Panc1 (cell line): ENCODE measurements at regions not wholly inside any gene's neighbourhood (a gene's known extent, or its start where the extent isn't known, plus 50 kb on each side); places are given as distances from the start of the nearest gene placed in this dataset.

Experiments
- ATAC-seq: fragments of 200-7000 bp; cut with Tn5 transposase; 2 replicates; pipeline ENCODE4 v1.9.1; 2020; ENCODE audit warnings: mild to moderate bottlenecking, moderate library complexity
- BruUV-seq: library from RNA; stranded (reverse); fragments of 400-500 nt; replicated peaks from 2 replicates; lab custom pipeline; 2021; lab: Mats Ljungman, UMichigan
- CTCF ChIA-PET: fragments of 300-600 bp; sonication (Branson Sonifier 250); formaldehyde crosslinking; loops from one replicate; lab custom pipeline; 2022; ENCODE audit warnings: antibody characterized with exemption; lab: Charles Lee
- POLR2A ChIA-PET: fragments of 300-600 bp; sonication (Branson Sonifier 250); formaldehyde crosslinking; loops from one replicate; lab custom pipeline; 2022; ENCODE audit warnings: antibody characterized with exemption; lab: Charles Lee
- DNase-seq: peaks from one replicate; pipeline ENCODE4 v3.0.0-alpha.2; 2010; ENCODE audit warnings: low read depth, low spot score
- H3K27ac ChIP-seq: 2 replicates; pipeline ENCODE4 v1.5.1; 2011; ENCODE audit warnings: mild to moderate bottlenecking, low read length, inconsistent platforms
- H3K27me3 ChIP-seq: fragments of 200-500 bp; sonication (Bioruptor generic); 2 replicates; pipeline ENCODE4 v1.6.0; 2014; ENCODE audit warnings: low read length, inconsistent platforms; ENCODE audit not compliant: control insufficient read depth, insufficient read depth
- H3K36me3 ChIP-seq: fragments of 200-500 bp; sonication (Bioruptor generic); 2 replicates; pipeline ENCODE4 v1.5.1; 2014; ENCODE audit warnings: inconsistent platforms, mild to moderate bottlenecking, low read length, moderate library complexity; ENCODE audit not compliant: control insufficient read depth, insufficient read depth
- H3K4me1 ChIP-seq: 2 replicates; pipeline ENCODE4 v1.5.1; 2011; ENCODE audit warnings: inconsistent platforms, mild to moderate bottlenecking, low read length, moderate library complexity; ENCODE audit not compliant: control insufficient read depth, insufficient read depth
- H3K4me3 ChIP-seq, 2 experiments: 2 replicates each; pipeline ENCODE4 v1.5.1; 2011 to 2012; ENCODE audit warnings: low read depth in 2 of 2, low read length in 2 of 2, mild to moderate bottlenecking in 2 of 2, inconsistent platforms in 1 of 2, moderate library complexity in 1 of 2
- H3K9me3 ChIP-seq: fragments of 200-500 bp; sonication (Bioruptor generic); 2 replicates; pipeline ENCODE4 v1.5.1; 2014; ENCODE audit warnings: low read depth, mild to moderate bottlenecking, inconsistent platforms, low read length, moderate library complexity; ENCODE audit not compliant: control insufficient read depth, insufficient read depth
- CTCF ChIP-seq: fragments of 450-650 bp; IDR thresholded peaks from 2 replicates; pipeline ENCODE4 v1.5.1; 2017; ENCODE audit warnings: mild to moderate bottlenecking
- POLR2AphosphoS5 ChIP-seq: IDR thresholded peaks from 2 replicates; pipeline ENCODE4 v1.6.1; 2012; ENCODE audit warnings: mild to moderate bottlenecking, low read depth, low read length, moderate library complexity
- REST ChIP-seq, 2 experiments: IDR thresholded peaks; 2 replicates each; pipeline ENCODE4 v1.6.1; 2011 to 2012; ENCODE audit warnings: low read depth in 2 of 2, control low read depth in 1 of 2, low read length in 1 of 2, mild to moderate bottlenecking in 1 of 2, moderate library complexity in 1 of 2; ENCODE audit not compliant: insufficient read depth in 1 of 2
- SIN3A ChIP-seq: IDR thresholded peaks from 2 replicates; pipeline ENCODE4 v1.6.1; 2012; ENCODE audit warnings: low read depth, mild to moderate bottlenecking, low read length, moderate library complexity, borderline replicate concordance; ENCODE audit not compliant: insufficient read depth
- TCF7L2 ChIP-seq: IDR thresholded peaks from 2 replicates; pipeline ENCODE4 v1.6.1; 2011; ENCODE audit warnings: mild to moderate bottlenecking, low read depth, low read length, inconsistent platforms
- in situ Hi-C: cut with HindIII; loops from 2 replicates; pipeline ENCODE4 v1.10.0; 2016; ENCODE audit warnings: low sequenced_read_pairs, low pct_unique_long_range_greater_than_20kb
- intact Hi-C: fragments of 100-400 bp; cut with micrococcal nuclease; formaldehyde crosslinking; loops from one replicate; pipeline ENCODE4 v1.10.0; 2022; ENCODE audit not compliant: unreplicated experiment

- in situ Hi-C loops (no loop called here), intact Hi-C loops (no loop called here)
- no peak overlapping the region for H3K27ac ChIP-seq
- TF ChIP-seq CTCF (no peak), REST (IDR thresholded peaks at IDR 0.05; ENCODE audit: insufficient read depth in 1 of 2, low read depth in 2 of 2, low read length in 1 of 2) (no peak), TCF7L2 (no peak), SIN3A (no peak), POLR2AphosphoS5 (no peak)
- POLR2A ChIA-PET, result no interaction called here
- H3K4me3 ChIP-seq, result no peak overlapping the region
- no peaks in the 10 kb centered on the region for H3K4me1 ChIP-seq
- H3K27me3 ChIP-seq, result no peaks in the 10 kb centered on the region
- no TSS peak for BruUV-seq
- DNase-seq (no peak), ATAC-seq (no peak)
- no peaks in the 10 kb centered on the region for H3K9me3 ChIP-seq
- no peaks in the 10 kb centered on the region for H3K36me3 ChIP-seq
- CTCF ChIA-PET, result no interaction called here
Measured at GRCh38 chr15:62532367-62532766, 367.3 kb upstream of the C2CD4B start.

DNA sequence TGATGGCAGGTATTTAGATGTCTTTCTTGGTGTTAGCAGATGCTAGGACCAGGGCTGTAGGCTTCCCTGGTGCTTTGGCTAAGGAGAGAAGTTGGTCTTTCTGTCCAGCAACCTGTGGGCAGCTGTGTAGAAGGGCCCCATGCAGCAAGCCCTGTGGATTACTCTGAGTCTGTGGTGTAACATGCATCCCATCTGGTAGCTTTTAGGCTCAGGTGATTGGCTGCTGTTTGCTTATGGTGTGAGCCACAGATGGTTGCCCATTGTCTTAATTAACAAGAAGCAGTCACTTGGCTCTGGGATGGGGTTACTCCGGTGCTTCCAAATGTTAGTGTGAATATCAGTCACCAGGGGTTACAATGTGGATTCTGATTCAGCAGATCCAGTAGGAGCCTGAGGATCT is 368.6 kb upstream of the C2CD4B start:
- CTCF ChIA-PET, result no interaction called here
- ATAC-seq (no peak), DNase-seq (no peak)
- in situ Hi-C loops (no loop called here), intact Hi-C loops (no loop called here)
- POLR2A ChIA-PET, result interaction anchor here (0.6 kb wide), 1 partner anchor 35 kb away, joined by 8 read pairs; no protein-coding TSS in a partner anchor
- Histone ChIP-seq H3K27me3 (no peaks in the 10 kb centered on the region), H3K36me3 (no peaks in the 10 kb centered on the region), H3K27ac (no peak overlapping the region), H3K4me1 (no peaks in the 10 kb centered on the region), H3K4me3 (no peak overlapping the region), H3K9me3 (no peaks in the 10 kb centered on the region)
- TF ChIP-seq REST (IDR thresholded peaks at IDR 0.05; ENCODE audit: insufficient read depth in 1 of 2, low read depth in 2 of 2, low read length in 1 of 2), result no peak
- no peak for TF ChIP-seq POLR2AphosphoS5
- no peak for TF ChIP-seq SIN3A
- no TSS peak for BruUV-seq
